Common myeloid progenitor, CD34-positive (primary cell): ENCODE measurements at regions not wholly inside any gene's neighbourhood (a gene's known extent, or its start where the extent isn't known, plus 50 kb on each side); places are given as distances from the start of the nearest gene placed in this dataset.
"Not testable (repeated sequence)": the region's sequence is repeated elsewhere in the genome, so short reads cannot be mapped to it uniquely, and the experiment has no call there.

Experiments used
- CTCF ChIA-PET: fragments of 350-600 bp; sonication (Branson Sonifier 250); formaldehyde crosslinking; loops from one replicate; lab custom pipeline; 2021; ENCODE audit warnings: antibody characterized with exemption; lab: Charles Lee
- POLR2A ChIA-PET: fragments of 350-600 bp; sonication (Branson Sonifier 250); formaldehyde crosslinking; loops from one replicate; lab custom pipeline; 2021; ENCODE audit warnings: antibody characterized with exemption; lab: Charles Lee
- DNase-seq, 3 donors: peaks; one replicate each; pipeline versions ENCODE4 v3.0.0 to v3.0.0-alpha.2; 2013
- H3K27ac ChIP-seq, 2 experiments: 1 replicate in 1 of 2; 2 replicates in 1 of 2; pipeline ENCODE4 v1.7.0; 2013; ENCODE audit warnings: inconsistent platforms in 2 of 2, low read length in 2 of 2, mild to moderate bottlenecking in 2 of 2, low read depth in 1 of 2, moderate library complexity in 1 of 2; ENCODE audit not compliant: severe bottlenecking in 2 of 2, insufficient read depth in 1 of 2, poor library complexity in 1 of 2
- H3K27me3 ChIP-seq, 5 experiments: replicated peaks in 2 of 5; 1 replicate in 3 of 5; 2 replicates in 2 of 5; pipeline versions ENCODE4 v1.6.1 to v1.7.0; 2013; ENCODE audit warnings: low read length in 4 of 5, mild to moderate bottlenecking in 2 of 5, moderate library complexity in 2 of 5, inconsistent platforms in 1 of 5; ENCODE audit not compliant: insufficient read depth in 5 of 5, control insufficient read depth in 4 of 5
- H3K36me3 ChIP-seq, 4 experiments: 1 replicate in 2 of 4; 2 replicates in 2 of 4; pipeline versions ENCODE4 v1.6.1 to v1.7.0; 2013; ENCODE audit warnings: low read length in 3 of 4, control low read depth in 1 of 4, mild to moderate bottlenecking in 1 of 4; ENCODE audit not compliant: control insufficient read depth in 4 of 4, insufficient read depth in 4 of 4
- H3K4me1 ChIP-seq, 4 experiments: 1 replicate in 3 of 4; 2 replicates in 1 of 4; pipeline versions ENCODE4 v1.6.1 to v1.7.1; 2013; ENCODE audit warnings: low read length in 3 of 4, mild to moderate bottlenecking in 3 of 4, control low read depth in 1 of 4, inconsistent platforms in 1 of 4, moderate library complexity in 1 of 4; ENCODE audit not compliant: control insufficient read depth in 4 of 4, insufficient read depth in 4 of 4; ENCODE audit errors: control extremely low read depth in 1 of 4
- H3K4me3 ChIP-seq, 7 experiments: 1 replicate in 4 of 7; 2 replicates in 3 of 7; pipeline versions ENCODE4 v1.5.1 to v1.7.0; 2013; ENCODE audit warnings: mild to moderate bottlenecking in 7 of 7, low read length in 6 of 7, moderate library complexity in 6 of 7, inconsistent platforms in 2 of 7, low read depth in 2 of 7, control low read depth in 1 of 7; ENCODE audit not compliant: insufficient read depth in 4 of 7, control insufficient read depth in 1 of 7; ENCODE audit errors: extremely low read depth in 1 of 7
- H3K9me3 ChIP-seq, 5 experiments: 1 replicate in 4 of 5; 2 replicates in 1 of 5; pipeline versions ENCODE4 v1.6.1 to v1.7.1; 2013; ENCODE audit warnings: low read length in 4 of 5, mild to moderate bottlenecking in 2 of 5, inconsistent platforms in 1 of 5, low read depth in 1 of 5, moderate library complexity in 1 of 5; ENCODE audit not compliant: control insufficient read depth in 4 of 5, insufficient read depth in 2 of 5; ENCODE audit errors: control extremely low read depth in 1 of 5
- WGBS: methylation state at CpG from one replicate; pipeline ENCODE4 v1.1.5; 2013; ENCODE audit not compliant: insufficient coverage; 5-methylcytosine and 5-hydroxymethylcytosine counted together

- WGBS: no CpG with 5 or more reads among the region's 3 CpGs
- no peaks in the 10 kb centered on the region for H3K4me1 ChIP-seq
- H3K27me3 ChIP-seq: no peaks in the 10 kb centered on the region
- no peak for DNase-seq
- no peaks in the 10 kb centered on the region for H3K36me3 ChIP-seq
- peaks cover 0 to 7% (median 0%) of the 10 kb centered on the region in 5 experiments for H3K9me3 ChIP-seq
- ChIA-PET POLR2A (no interaction called here), CTCF (no interaction called here)
- no peak overlapping the region for H3K4me3 ChIP-seq
- H3K27ac ChIP-seq: no peak overlapping the region
Measured at GRCh38 chr5:110812639-110813038, 73.8 kb downstream of the SLC25A46 start.

GRCh38 chr5:110815916-110816605 lies 77.3 kb downstream of the SLC25A46 start:
- CTCF ChIA-PET: no interaction called here
- no peaks in the 10 kb centered on the region for H3K4me1 ChIP-seq
- no CpG with 5 or more reads among the region's 1 CpG for WGBS
- no peaks in the 10 kb centered on the region for H3K27me3 ChIP-seq
- POLR2A ChIA-PET: no interaction called here
- DNase-seq: no peak
- H3K4me3 ChIP-seq: no peak overlapping the region
- peaks cover 0 to 7% (median 0%) of the 10 kb centered on the region in 5 experiments for H3K9me3 ChIP-seq
- H3K36me3 ChIP-seq: no peaks in the 10 kb centered on the region
- H3K27ac ChIP-seq: no peak overlapping the region

- CTCF ChIA-PET: no interaction called here
- Histone ChIP-seq H3K27ac (no peak overlapping the region), H3K9me3 (peaks cover 0 to 3% (median 0%) of the 10 kb centered on the region in 5 experiments), H3K4me1 (no peaks in the 10 kb centered on the region), H3K4me3 (no peak overlapping the region), H3K36me3 (no peaks in the 10 kb centered on the region), H3K27me3 (no peaks in the 10 kb centered on the region)
- no peak for DNase-seq
- 97% methylated on average over 6 of the region's 7 CpGs for WGBS
- POLR2A ChIA-PET: no interaction called here
Measured at GRCh38 chr5:110817459-110817858, 78.7 kb downstream of the SLC25A46 start.

- H3K9me3 ChIP-seq: peaks cover 0 to 15% (median 7%) of the 10 kb centered on the region in 5 experiments
- POLR2A ChIA-PET: no interaction called here
- 100% methylated on average over 5 of the region's 5 CpGs for WGBS
- CTCF ChIA-PET: no interaction called here
- no peaks in the 10 kb centered on the region for H3K4me1 ChIP-seq
- DNase-seq: no peak
- H3K36me3 ChIP-seq: no peaks in the 10 kb centered on the region
- no peak overlapping the region for H3K27ac ChIP-seq
- no peaks in the 10 kb centered on the region for H3K27me3 ChIP-seq
- no peak overlapping the region for H3K4me3 ChIP-seq
Measured at GRCh38 chr5:110823571-110823970, 84.8 kb downstream of the SLC25A46 start.

GRCh38 chr5:110824936-110825441 lies 86.2 kb downstream of the SLC25A46 start:
- Histone ChIP-seq H3K27me3 (no peaks in the 10 kb centered on the region), H3K9me3 (peaks cover 0 to 15% (median 7%) of the 10 kb centered on the region in 5 experiments), H3K36me3 (no peaks in the 10 kb centered on the region), H3K4me1 (no peaks in the 10 kb centered on the region), H3K4me3 (no peak overlapping the region), H3K27ac (no peak overlapping the region)
- WGBS: no CpG with 5 or more reads among the region's 3 CpGs
- ChIA-PET CTCF (no interaction called here), POLR2A (no interaction called here)
- no peak for DNase-seq

- Histone ChIP-seq H3K9me3 (no peaks in the 10 kb centered on the region), H3K27me3 (no peaks in the 10 kb centered on the region), H3K4me3 (no peak overlapping the region), H3K4me1 (no peaks in the 10 kb centered on the region), H3K27ac (no peak overlapping the region), H3K36me3 (no peaks in the 10 kb centered on the region)
- ChIA-PET POLR2A (no interaction called here), CTCF (interaction anchor here (0.6 to 1.6 kb wide), 2 partner anchors 14 to 918 kb away, joined by 3 read pairs; no protein-coding TSS in a partner anchor)
- no peak for DNase-seq
- 97% methylated on average over 4 of the region's 4 CpGs for WGBS
Measured at GRCh38 chr5:110832683-110833082, 93.9 kb downstream of the SLC25A46 start.

- POLR2A ChIA-PET, H3K27me3 ChIP-seq, H3K4me1 ChIP-seq, H3K27ac ChIP-seq, H3K4me3 ChIP-seq, DNase-seq, H3K9me3 ChIP-seq, H3K36me3 ChIP-seq, CTCF ChIA-PET: not testable (repeated sequence)
- WGBS: no CpG with 5 or more reads among the region's 4 CpGs
Measured at GRCh38 chr5:110834933-110835332, 96.1 kb downstream of the SLC25A46 start.
